Neural progenitor cell (in vitro differentiated cells): ENCODE measurements at regions not wholly inside any gene's neighbourhood (a gene's known extent, or its start where the extent isn't known, plus 50 kb on each side); places are given as distances from the start of the nearest gene placed in this dataset.

Source experiments
- DNase-seq: peaks from one replicate; pipeline ENCODE4 v3.0.0-alpha.2; 2016; ENCODE audit warnings: low spot score
- H2AFZ ChIP-seq: fragments of 200-600 bp; sonication (generic); replicated peaks from 2 replicates; pipeline ENCODE4 v1.6.1; 2016; ENCODE audit warnings: antibody characterized with exemption
- H3F3A ChIP-seq: fragments of 200-600 bp; sonication (generic); 2 replicates; pipeline ENCODE4 v1.6.1; 2016; ENCODE audit warnings: antibody characterized with exemption, low read depth
- H3K27ac ChIP-seq: fragments of 200-600 bp; sonication (generic); 2 replicates; pipeline ENCODE4 v1.5.1; 2016; ENCODE audit warnings: mild to moderate bottlenecking
- H3K27me3 ChIP-seq: fragments of 200-600 bp; sonication (generic); 2 replicates; pipeline ENCODE4 v1.6.1; 2016; ENCODE audit warnings: mild to moderate bottlenecking, moderate library complexity
- H3K36me3 ChIP-seq: fragments of 200-600 bp; sonication (generic); 2 replicates; pipeline ENCODE4 v1.5.1; 2016
- H3K4me1 ChIP-seq: fragments of 200-600 bp; sonication (generic); 2 replicates; pipeline ENCODE4 v1.6.1; 2016; ENCODE audit warnings: mixed run types
- H3K4me2 ChIP-seq: fragments of 200-600 bp; sonication (generic); 2 replicates; pipeline ENCODE4 v1.6.1; 2016
- H3K4me3 ChIP-seq: fragments of 200-600 bp; sonication (generic); 2 replicates; pipeline ENCODE4 v1.5.1; 2016
- H3K79me2 ChIP-seq: fragments of 200-600 bp; sonication (generic); 2 replicates; pipeline ENCODE4 v1.6.1; 2016; ENCODE audit warnings: low read depth
- H3K9ac ChIP-seq: fragments of 200-600 bp; sonication (generic); 2 replicates; pipeline ENCODE4 v1.6.1; 2016
- H3K9me3 ChIP-seq: fragments of 200-600 bp; sonication (generic); 2 replicates; pipeline ENCODE4 v1.5.1; 2016; ENCODE audit warnings: low read depth
- H4K20me1 ChIP-seq: fragments of 200-600 bp; sonication (generic); 2 replicates; pipeline ENCODE4 v1.6.1; 2016; ENCODE audit warnings: low read depth
- H3K27ac Mint-ChIP-seq: 3 replicates; pipeline ENCODE4 v1.8.0; 2021; ENCODE audit warnings: mixed read lengths
- H3K27me3 Mint-ChIP-seq: 2 replicates; pipeline ENCODE4 v1.8.0; 2022; ENCODE audit warnings: low read depth, mild to moderate bottlenecking, inconsistent platforms, moderate library complexity, mixed read lengths; ENCODE audit not compliant: insufficient read depth
- H3K36me3 Mint-ChIP-seq: 3 replicates; pipeline ENCODE4 v1.8.0; 2021; ENCODE audit warnings: mixed read lengths
- H3K4me1 Mint-ChIP-seq: 3 replicates; pipeline ENCODE4 v1.8.0; 2021; ENCODE audit warnings: mixed read lengths
- H3K4me3 Mint-ChIP-seq: 3 replicates; pipeline ENCODE4 v1.8.0; 2021; ENCODE audit warnings: mild to moderate bottlenecking, moderate library complexity, mixed read lengths
- H3K9me3 Mint-ChIP-seq: 3 replicates; pipeline ENCODE4 v1.8.0; 2020; ENCODE audit warnings: mixed read lengths
- EZH2 ChIP-seq: fragments of 200-600 bp; sonication (generic); IDR thresholded peaks from 2 replicates; pipeline ENCODE4 v1.6.1; 2017; ENCODE audit warnings: antibody characterized with exemption, mild to moderate bottlenecking, moderate library complexity
- EZH2phosphoT487 ChIP-seq: fragments of 200-600 bp; sonication (generic); IDR thresholded peaks from 2 replicates; pipeline ENCODE4 v1.6.1; 2017; ENCODE audit warnings: antibody characterized with exemption
- TF ChIP-seq, protein P1 (sequence below): fragments of 200-600 bp; sonication (generic); IDR thresholded peaks from 2 replicates; pipeline ENCODE4 v1.5.1; 2017; ENCODE audit warnings: antibody characterized with exemption, mild to moderate bottlenecking

DNA sequence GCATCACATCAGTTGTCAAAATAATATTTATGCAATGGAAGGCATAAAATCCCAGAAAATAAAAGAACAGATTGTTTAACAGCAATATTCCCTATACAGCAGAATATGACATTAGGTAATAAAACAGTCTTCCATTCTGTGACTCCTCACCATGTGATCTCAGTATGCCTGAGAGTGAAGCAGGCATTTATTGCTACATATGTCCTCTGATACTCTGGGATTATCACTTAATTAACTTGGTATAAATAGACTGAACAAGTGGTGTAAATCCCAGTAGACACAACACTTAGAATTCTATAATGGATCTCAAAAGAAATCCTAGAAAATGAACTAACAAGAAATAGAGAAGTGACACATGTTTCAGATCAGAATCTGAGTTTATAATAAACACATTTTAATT is 841.3 kb downstream of the PDHA2 start:
- H3K27me3 ChIP-seq = no peaks in the 10 kb centered on the region
- no peak overlapping the region for H3K4me2 ChIP-seq
- Mint-ChIP-seq H3K9me3 (peaks cover 10% of the 10 kb centered on the region), H3K4me1 (peaks cover 4% of the 10 kb centered on the region), H3K4me3 (no peak overlapping the region), H3K27ac (no peak overlapping the region), H3K27me3 (no peaks in the 10 kb centered on the region), H3K36me3 (no peaks in the 10 kb centered on the region)
- H3K4me3 ChIP-seq = no peak overlapping the region
- no peaks in the 10 kb centered on the region for H3K36me3 ChIP-seq
- no peaks in the 10 kb centered on the region for H3F3A ChIP-seq
- TF ChIP-seq EZH2phosphoT487 (no peak), EZH2 (no peak)
- TF ChIP-seq, protein P1, sequence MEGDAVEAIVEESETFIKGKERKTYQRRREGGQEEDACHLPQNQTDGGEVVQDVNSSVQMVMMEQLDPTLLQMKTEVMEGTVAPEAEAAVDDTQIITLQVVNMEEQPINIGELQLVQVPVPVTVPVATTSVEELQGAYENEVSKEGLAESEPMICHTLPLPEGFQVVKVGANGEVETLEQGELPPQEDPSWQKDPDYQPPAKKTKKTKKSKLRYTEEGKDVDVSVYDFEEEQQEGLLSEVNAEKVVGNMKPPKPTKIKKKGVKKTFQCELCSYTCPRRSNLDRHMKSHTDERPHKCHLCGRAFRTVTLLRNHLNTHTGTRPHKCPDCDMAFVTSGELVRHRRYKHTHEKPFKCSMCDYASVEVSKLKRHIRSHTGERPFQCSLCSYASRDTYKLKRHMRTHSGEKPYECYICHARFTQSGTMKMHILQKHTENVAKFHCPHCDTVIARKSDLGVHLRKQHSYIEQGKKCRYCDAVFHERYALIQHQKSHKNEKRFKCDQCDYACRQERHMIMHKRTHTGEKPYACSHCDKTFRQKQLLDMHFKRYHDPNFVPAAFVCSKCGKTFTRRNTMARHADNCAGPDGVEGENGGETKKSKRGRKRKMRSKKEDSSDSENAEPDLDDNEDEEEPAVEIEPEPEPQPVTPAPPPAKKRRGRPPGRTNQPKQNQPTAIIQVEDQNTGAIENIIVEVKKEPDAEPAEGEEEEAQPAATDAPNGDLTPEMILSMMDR = no peak
- no peak for DNase-seq
- no peaks in the 10 kb centered on the region for H3K79me2 ChIP-seq
- H4K20me1 ChIP-seq = no peaks in the 10 kb centered on the region
- no peaks in the 10 kb centered on the region for H3K9me3 ChIP-seq
- H2AFZ ChIP-seq = no peak overlapping the region
- no peak overlapping the region for H3K9ac ChIP-seq
- no peak overlapping the region for H3K27ac ChIP-seq
- H3K4me1 ChIP-seq = no peaks in the 10 kb centered on the region

DNA sequence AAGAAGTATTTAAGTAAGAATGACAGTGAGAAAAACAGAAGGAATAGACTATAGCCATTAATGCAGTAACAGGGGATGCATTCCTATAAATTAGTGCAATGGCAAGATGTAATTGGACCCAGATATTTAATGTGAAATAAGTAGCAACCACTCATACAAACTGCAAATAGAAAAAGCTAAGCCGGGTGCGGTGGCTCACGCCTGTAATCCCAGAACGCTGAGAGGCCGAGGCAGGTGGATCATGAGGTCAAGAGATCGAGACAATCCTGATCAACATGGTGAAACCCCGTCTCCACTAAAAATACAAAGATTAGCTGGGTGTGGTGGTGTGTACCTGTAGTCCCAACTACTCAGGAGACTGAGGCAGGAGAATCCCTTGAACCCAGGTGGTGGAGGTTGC is 845.8 kb downstream of the PDHA2 start:
- TF ChIP-seq EZH2phosphoT487 = no peak
- no peak for TF ChIP-seq EZH2
- TF ChIP-seq, protein P1 = no peak
- Histone ChIP-seq H3K4me1 (no peaks in the 10 kb centered on the region), H3K79me2 (no peaks in the 10 kb centered on the region), H4K20me1 (no peaks in the 10 kb centered on the region), H3K27me3 (no peaks in the 10 kb centered on the region), H3K36me3 (no peaks in the 10 kb centered on the region), H3K4me3 (no peak overlapping the region), H3K27ac (no peak overlapping the region), H2AFZ (no peak overlapping the region), H3K9ac (no peak overlapping the region), H3K4me2 (no peak overlapping the region), H3K9me3 (no peaks in the 10 kb centered on the region), H3F3A (no peaks in the 10 kb centered on the region)
- H3K36me3 Mint-ChIP-seq = no peaks in the 10 kb centered on the region
- no peak overlapping the region for H3K27ac Mint-ChIP-seq
- peaks cover 14% of the 10 kb centered on the region for H3K9me3 Mint-ChIP-seq
- H3K27me3 Mint-ChIP-seq = no peaks in the 10 kb centered on the region
- no peak for DNase-seq
- H3K4me3 Mint-ChIP-seq = no peak overlapping the region
- peaks cover 6% of the 10 kb centered on the region for H3K4me1 Mint-ChIP-seq

DNA sequence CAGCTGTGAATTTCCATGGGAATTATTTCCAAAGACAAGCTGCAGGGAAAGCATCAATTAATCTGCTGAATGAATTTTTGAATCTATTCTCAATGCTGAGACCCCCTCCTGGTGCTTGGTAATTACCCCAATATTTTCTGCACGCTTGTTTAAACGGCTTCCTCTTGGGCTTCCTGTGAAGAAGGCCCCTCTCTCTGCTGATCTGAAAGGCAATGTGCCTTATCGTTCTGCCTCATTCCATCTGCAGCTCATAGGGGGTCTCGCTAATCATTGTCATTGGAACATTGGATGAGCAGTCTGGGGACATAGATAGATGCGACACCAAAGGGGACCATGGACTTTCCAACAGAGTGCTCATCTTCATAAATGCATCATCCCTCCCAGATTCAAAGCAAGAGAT is 851.6 kb downstream of the PDHA2 start:
- H3K4me3 ChIP-seq = no peak overlapping the region
- H3K79me2 ChIP-seq = no peaks in the 10 kb centered on the region
- no peaks in the 10 kb centered on the region for H3K9me3 ChIP-seq
- Mint-ChIP-seq H3K9me3 (peaks cover 12% of the 10 kb centered on the region), H3K36me3 (peaks cover 4% of the 10 kb centered on the region), H3K4me1 (peaks cover 22% of the 10 kb centered on the region), H3K4me3 (no peak overlapping the region), H3K27ac (no peak overlapping the region), H3K27me3 (peaks cover 2% of the 10 kb centered on the region)
- no peaks in the 10 kb centered on the region for H4K20me1 ChIP-seq
- no peak overlapping the region for H3K27ac ChIP-seq
- no peak overlapping the region for H3K9ac ChIP-seq
- no peaks in the 10 kb centered on the region for H3F3A ChIP-seq
- H3K4me1 ChIP-seq = no peaks in the 10 kb centered on the region
- H3K36me3 ChIP-seq = no peaks in the 10 kb centered on the region
- TF ChIP-seq, protein P1 = no peak
- TF ChIP-seq EZH2 (no peak), EZH2phosphoT487 (no peak)
- H3K4me2 ChIP-seq = no peak overlapping the region
- no peaks in the 10 kb centered on the region for H3K27me3 ChIP-seq
- no peak overlapping the region for H2AFZ ChIP-seq
- DNase-seq = no peak

DNA sequence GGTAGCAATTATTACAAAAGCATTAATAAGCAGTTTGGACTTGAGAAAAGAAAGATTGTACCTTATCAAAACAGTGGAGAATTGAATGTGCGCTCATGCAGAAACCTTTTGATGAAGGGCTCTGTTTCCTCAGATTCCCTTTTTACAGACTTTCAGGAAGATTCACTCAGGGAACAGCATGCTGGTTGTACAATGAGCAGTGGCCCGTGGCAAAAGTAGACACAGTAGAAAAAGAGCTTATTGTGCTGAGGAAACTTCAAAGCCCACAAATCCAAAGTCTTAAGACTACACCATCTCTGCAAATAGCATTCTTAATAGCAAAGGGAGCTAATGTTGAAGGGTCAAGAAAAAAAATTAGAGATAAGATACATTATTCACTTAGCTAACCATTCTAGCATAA is 858.9 kb downstream of the PDHA2 start:
- Histone ChIP-seq H3K27ac (no peak overlapping the region), H3K9me3 (no peaks in the 10 kb centered on the region), H3F3A (no peaks in the 10 kb centered on the region), H3K27me3 (no peaks in the 10 kb centered on the region), H2AFZ (no peak overlapping the region), H3K4me1 (peaks cover 13% of the 10 kb centered on the region), H3K4me2 (no peak overlapping the region), H3K79me2 (no peaks in the 10 kb centered on the region), H3K9ac (no peak overlapping the region), H3K4me3 (no peak overlapping the region), H3K36me3 (no peaks in the 10 kb centered on the region), H4K20me1 (no peaks in the 10 kb centered on the region)
- Mint-ChIP-seq H3K4me1 (peaks cover 47% of the 10 kb centered on the region), H3K27ac (peak overlapping the region; percentile 35), H3K4me3 (no peak overlapping the region), H3K27me3 (peaks cover 6% of the 10 kb centered on the region), H3K9me3 (peaks cover 3% of the 10 kb centered on the region), H3K36me3 (peaks cover 6% of the 10 kb centered on the region)
- DNase-seq = peak; percentile 23
- TF ChIP-seq EZH2 = no peak
- TF ChIP-seq, protein P1 = no peak
- no peak for TF ChIP-seq EZH2phosphoT487
